ENCODE measurements at regions not wholly inside any gene's neighbourhood (a gene's known extent, or its start where the extent isn't known, plus 50 kb on each side); places are given as distances from the start of the nearest gene placed in this dataset.

- no peak overlapping the region for H3K4me3 ChIP-seq
- peaks cover 0 to 27% of the 10 kb centered on the region in 2 donors for H3K27me3 ChIP-seq
Measured at GRCh38 chr5:175820230-175820629, 51.1 kb upstream of the CPLX2 start.

More at GRCh38 chr5:175820230-175820629, 51.1 kb upstream of the CPLX2 start:
- no peaks in the 10 kb centered on the region for H3K4me1 ChIP-seq
- intact Hi-C loops (cut with DNase I; ENCODE audit: low total_unique reads): no loop called here
- no peaks in the 10 kb centered on the region for H3K36me3 ChIP-seq
- no peak for TF ChIP-seq CTCF (IDR thresholded peaks at IDR 0.05)
- no peak overlapping the region for H3K27ac ChIP-seq
- DNase-seq: no peak
- H3K9me3 ChIP-seq: no peaks in the 10 kb centered on the region
